GM06990 (cell line): ENCODE measurements at regions not wholly inside any gene's neighbourhood (a gene's known extent, or its start where the extent isn't known, plus 50 kb on each side); places are given as distances from the start of the nearest gene placed in this dataset.

ENCODE experiments used
- DNase-seq: peaks from one replicate; pipeline ENCODE4 v3.0.0-alpha.2; 2011; ENCODE audit not compliant: insufficient read length; ENCODE audit errors: extremely low read depth
- H3K27me3 ChIP-seq: replicated peaks from 2 replicates; pipeline ENCODE4 v1.6.0; 2011; ENCODE audit warnings: low read length; ENCODE audit not compliant: control insufficient read depth, insufficient read depth
- H3K36me3 ChIP-seq: 2 replicates; pipeline ENCODE4 v1.5.1; 2011; ENCODE audit warnings: low read length; ENCODE audit not compliant: control insufficient read depth, insufficient read depth
- H3K4me3 ChIP-seq: replicated peaks from 2 replicates; pipeline ENCODE4 v1.5.1; 2011; ENCODE audit warnings: low read depth, mild to moderate bottlenecking, control low read depth, low read length
- TF ChIP-seq, protein P1 (sequence below): IDR thresholded peaks from 2 replicates; pipeline ENCODE4 v1.5.1; 2011; ENCODE audit warnings: low read length, control low read depth, mild to moderate bottlenecking, inconsistent platforms; ENCODE audit not compliant: insufficient read depth, poor library complexity, severe bottlenecking

DNA sequence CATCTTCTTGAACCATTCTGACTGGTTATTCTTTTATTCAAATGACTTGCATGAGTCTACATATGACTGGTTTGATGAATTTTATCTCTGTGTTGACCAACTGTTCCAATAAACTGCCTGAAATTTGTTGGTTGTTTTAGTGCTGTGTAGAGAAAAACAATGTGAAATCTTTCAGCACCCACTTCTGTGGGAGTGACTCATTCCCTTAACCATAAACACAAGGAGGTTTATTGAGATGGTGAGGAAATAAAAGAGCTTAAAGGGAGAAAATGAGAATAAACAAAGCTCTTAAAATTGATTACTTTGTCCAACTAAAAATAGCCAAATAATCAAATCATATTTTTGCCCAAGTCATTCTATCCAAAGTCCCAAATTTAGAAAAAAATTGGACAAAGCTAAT lies 341.1 kb downstream of the TGFB2 start:
- no peak for DNase-seq
- H3K36me3 ChIP-seq: no peaks in the 10 kb centered on the region
- TF ChIP-seq, protein P1, sequence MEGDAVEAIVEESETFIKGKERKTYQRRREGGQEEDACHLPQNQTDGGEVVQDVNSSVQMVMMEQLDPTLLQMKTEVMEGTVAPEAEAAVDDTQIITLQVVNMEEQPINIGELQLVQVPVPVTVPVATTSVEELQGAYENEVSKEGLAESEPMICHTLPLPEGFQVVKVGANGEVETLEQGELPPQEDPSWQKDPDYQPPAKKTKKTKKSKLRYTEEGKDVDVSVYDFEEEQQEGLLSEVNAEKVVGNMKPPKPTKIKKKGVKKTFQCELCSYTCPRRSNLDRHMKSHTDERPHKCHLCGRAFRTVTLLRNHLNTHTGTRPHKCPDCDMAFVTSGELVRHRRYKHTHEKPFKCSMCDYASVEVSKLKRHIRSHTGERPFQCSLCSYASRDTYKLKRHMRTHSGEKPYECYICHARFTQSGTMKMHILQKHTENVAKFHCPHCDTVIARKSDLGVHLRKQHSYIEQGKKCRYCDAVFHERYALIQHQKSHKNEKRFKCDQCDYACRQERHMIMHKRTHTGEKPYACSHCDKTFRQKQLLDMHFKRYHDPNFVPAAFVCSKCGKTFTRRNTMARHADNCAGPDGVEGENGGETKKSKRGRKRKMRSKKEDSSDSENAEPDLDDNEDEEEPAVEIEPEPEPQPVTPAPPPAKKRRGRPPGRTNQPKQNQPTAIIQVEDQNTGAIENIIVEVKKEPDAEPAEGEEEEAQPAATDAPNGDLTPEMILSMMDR: no peak
- no peaks in the 10 kb centered on the region for H3K27me3 ChIP-seq
- no peak overlapping the region for H3K4me3 ChIP-seq

DNA sequence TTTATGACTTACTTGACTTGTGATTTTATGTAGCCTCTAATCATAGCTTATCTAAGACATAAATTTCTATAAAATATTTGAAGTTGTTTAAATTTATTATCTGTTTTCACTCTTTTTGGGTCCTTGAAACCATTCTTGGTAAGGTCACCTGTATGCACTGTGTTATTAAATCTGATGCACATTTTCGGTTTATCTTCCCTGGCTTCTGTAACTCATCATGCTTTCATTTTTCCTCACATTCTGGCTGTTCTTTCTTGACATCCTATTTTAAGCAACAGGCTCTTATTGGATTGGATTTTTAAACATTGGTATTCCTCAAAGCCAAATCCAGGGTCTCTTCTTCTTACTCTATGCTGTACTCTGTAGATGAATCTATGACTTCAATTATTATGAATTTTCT lies 341.6 kb downstream of the TGFB2 start:
- H3K36me3 ChIP-seq: no peaks in the 10 kb centered on the region
- H3K4me3 ChIP-seq: no peak overlapping the region
- DNase-seq: no peak
- TF ChIP-seq, protein P1: no peak
- H3K27me3 ChIP-seq: no peaks in the 10 kb centered on the region

DNA sequence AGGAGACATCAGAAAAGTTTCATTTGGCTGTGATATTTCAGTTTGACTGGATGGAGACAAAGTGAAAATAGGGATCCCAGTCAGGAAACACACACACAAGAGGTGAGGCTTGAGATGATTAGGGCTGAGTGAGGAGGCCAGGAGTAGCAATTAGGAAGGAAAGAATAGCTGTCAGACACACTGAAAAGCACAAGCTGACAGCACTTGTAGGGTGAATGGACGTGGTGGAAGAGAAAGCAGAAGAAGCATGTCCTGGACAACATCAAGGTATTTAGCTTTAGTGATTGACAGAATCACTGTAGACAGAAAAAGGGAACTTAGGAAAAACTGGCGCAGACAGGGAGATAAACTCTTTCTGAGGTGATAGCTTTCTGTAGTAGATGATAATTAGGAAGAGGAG lies 347.7 kb downstream of the TGFB2 start:
- no peak for DNase-seq
- TF ChIP-seq, protein P1: no peak
- H3K27me3 ChIP-seq: no peaks in the 10 kb centered on the region
- no peak overlapping the region for H3K4me3 ChIP-seq
- no peaks in the 10 kb centered on the region for H3K36me3 ChIP-seq

DNA sequence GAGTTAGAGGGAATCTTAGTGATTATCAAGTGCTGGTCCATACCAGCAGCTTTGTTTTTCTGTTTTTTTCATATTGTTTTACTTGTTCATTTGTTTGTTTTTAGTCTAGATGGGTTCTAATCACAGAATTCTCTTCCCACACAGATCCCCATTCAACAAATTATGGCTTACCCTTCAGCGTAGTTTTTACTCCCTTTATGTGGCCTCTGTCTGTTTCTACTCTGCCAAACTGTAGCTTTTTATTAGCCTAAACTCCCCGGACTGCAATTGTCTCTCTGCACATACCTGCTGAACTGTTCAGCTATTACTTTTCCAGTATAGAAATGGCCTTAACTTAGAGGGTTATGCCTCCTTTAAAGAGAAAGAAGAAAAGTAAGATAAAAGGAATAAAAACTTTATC lies 348.5 kb downstream of the TGFB2 start:
- no peak for DNase-seq
- H3K27me3 ChIP-seq: no peaks in the 10 kb centered on the region
- no peak overlapping the region for H3K4me3 ChIP-seq
- no peaks in the 10 kb centered on the region for H3K36me3 ChIP-seq
- TF ChIP-seq, protein P1: no peak

DNA sequence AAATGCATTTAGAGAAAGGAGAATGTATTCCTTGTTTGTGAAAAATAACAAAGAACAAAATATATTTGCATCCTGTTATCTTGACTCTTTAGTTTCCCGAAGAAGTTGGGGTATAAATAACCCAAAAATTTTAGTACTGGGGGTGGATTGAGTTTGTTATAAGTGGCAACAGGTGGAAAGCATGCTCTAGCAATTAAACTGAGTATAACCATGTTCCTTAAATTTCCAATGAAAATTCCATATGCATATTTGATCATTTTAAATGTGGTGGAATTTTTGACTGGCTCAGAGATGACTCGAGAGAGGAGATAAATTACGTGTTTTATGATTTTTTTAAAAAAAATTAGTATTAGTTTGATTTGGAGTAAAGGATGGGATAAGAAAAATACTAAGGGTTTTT lies 348.9 kb downstream of the TGFB2 start:
- Histone ChIP-seq H3K27me3 (no peaks in the 10 kb centered on the region), H3K36me3 (no peaks in the 10 kb centered on the region), H3K4me3 (no peak overlapping the region)
- no peak for DNase-seq
- TF ChIP-seq, protein P1: no peak

DNA sequence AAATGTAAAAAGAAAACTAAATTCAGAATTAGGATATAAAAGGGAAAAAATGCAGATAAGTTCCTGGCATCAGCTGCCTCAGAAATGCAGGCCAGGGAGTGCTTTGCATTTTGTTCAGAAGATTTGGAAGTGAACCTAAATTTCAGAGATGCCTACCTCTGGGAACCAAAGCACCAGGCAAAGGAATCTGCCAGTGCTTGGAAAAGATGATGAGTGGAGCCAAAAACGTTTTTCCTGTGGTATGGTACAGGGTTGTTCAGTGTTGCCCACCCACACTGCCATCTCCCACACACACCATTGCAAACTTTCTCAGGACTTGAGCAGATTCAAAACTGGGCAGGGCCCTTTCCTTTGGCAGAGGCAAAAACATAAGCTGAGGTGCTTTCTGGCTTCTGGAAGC lies 349.5 kb downstream of the TGFB2 start:
- TF ChIP-seq, protein P1: no peak
- H3K27me3 ChIP-seq: no peaks in the 10 kb centered on the region
- H3K4me3 ChIP-seq: no peak overlapping the region
- no peaks in the 10 kb centered on the region for H3K36me3 ChIP-seq
- DNase-seq: no peak
